K562 (cell line): ENCODE measurements at regions not wholly inside any gene's neighbourhood (a gene's known extent, or its start where the extent isn't known, plus 50 kb on each side); places are given as distances from the start of the nearest gene placed in this dataset.

Experiments
- BRF1 ChIP-seq: IDR thresholded peaks from 3 replicates; pipeline ENCODE4 v1.6.1; 2011; ENCODE audit warnings: borderline replicate concordance, mild to moderate bottlenecking; ENCODE audit not compliant: insufficient read length; ENCODE audit errors: extremely low read depth
- CREM ChIP-seq: IDR thresholded peaks from 2 replicates; pipeline ENCODE4 v1.6.1; 2014; ENCODE audit warnings: antibody characterized with exemption, low read depth
- CSDE1 ChIP-seq, 2 experiments: fragments of 450-650 bp; IDR thresholded peaks; 2 replicates each; pipeline ENCODE4 v1.6.1; 2016; ENCODE audit warnings: mild to moderate bottlenecking in 1 of 2
- POLR2H ChIP-seq: IDR thresholded peaks from 2 replicates; pipeline ENCODE4 v1.6.1; 2016; ENCODE audit warnings: missing genetic modification characterization, low read depth, mild to moderate bottlenecking, control low read depth, missing compliant biosample characterization, moderate library complexity
- PYGO2 ChIP-seq: fragments of 450-650 bp; IDR thresholded peaks from 2 replicates; pipeline ENCODE4 v1.6.1; 2016; ENCODE audit warnings: mild to moderate bottlenecking, missing genetic modification characterization, moderate library complexity, missing compliant biosample characterization
- RHOXF2B ChIP-seq: fragments of 250-450 bp; sonication (Bioruptor Pico); conservative IDR thresholded peaks from 2 replicates; pipeline ENCODE4 v1.5.1; 2021
- TF ChIP-seq, protein P1 (sequence below): fragments of 250-450 bp; sonication (Bioruptor Pico); IDR thresholded peaks from 2 replicates; pipeline ENCODE4 v1.4.0; 2020; ENCODE audit warnings: mild to moderate bottlenecking, moderate library complexity, borderline replicate concordance
- TF ChIP-seq, protein P2 (sequence below): fragments of 200-800 bp; sonication (Bioruptor generic); IDR thresholded peaks from 2 replicates; pipeline ENCODE4 v1.6.1; 2017; ENCODE audit warnings: missing genetic modification characterization, missing compliant biosample characterization
- TF ChIP-seq, protein P3 (sequence below): fragments of 450-650 bp; formaldehyde crosslinking; IDR thresholded peaks from 2 replicates; pipeline ENCODE4 v1.4.0; 2020; ENCODE audit warnings: mild to moderate bottlenecking, mixed read lengths
- TF ChIP-seq, protein P4 (sequence below), 2 experiments: fragments of 250-450 bp in 1 of 2; fragments of 450-650 bp in 1 of 2; sonication (Bioruptor Pico) in 1 of 2; IDR thresholded peaks; 2 replicates each; pipeline versions ENCODE4 v1.6.1 to v1.8.0; 2016 to 2021; ENCODE audit warnings: mild to moderate bottlenecking in 2 of 2, moderate library complexity in 2 of 2, missing compliant biosample characterization in 1 of 2, missing genetic modification characterization in 1 of 2

DNA sequence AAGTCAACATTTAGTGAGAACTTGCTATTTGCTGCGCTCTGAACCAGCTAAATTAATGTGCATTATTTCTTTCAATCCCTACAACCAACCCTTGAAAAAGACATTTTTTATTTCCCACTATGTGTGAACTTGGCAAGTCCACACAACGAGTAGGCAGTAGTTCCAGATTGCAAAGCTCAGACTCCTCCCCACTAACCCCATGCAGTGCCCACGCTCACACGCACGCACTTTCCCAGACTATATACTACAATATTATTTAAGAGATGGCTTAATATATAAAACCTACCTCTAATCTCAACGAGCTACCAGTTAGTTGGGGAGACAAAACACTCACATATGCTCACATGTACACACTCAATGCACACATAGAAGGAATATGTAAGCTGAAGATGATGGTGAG is 671.2 kb downstream of the LMO4 start (continued):
- TF ChIP-seq, protein P1, sequence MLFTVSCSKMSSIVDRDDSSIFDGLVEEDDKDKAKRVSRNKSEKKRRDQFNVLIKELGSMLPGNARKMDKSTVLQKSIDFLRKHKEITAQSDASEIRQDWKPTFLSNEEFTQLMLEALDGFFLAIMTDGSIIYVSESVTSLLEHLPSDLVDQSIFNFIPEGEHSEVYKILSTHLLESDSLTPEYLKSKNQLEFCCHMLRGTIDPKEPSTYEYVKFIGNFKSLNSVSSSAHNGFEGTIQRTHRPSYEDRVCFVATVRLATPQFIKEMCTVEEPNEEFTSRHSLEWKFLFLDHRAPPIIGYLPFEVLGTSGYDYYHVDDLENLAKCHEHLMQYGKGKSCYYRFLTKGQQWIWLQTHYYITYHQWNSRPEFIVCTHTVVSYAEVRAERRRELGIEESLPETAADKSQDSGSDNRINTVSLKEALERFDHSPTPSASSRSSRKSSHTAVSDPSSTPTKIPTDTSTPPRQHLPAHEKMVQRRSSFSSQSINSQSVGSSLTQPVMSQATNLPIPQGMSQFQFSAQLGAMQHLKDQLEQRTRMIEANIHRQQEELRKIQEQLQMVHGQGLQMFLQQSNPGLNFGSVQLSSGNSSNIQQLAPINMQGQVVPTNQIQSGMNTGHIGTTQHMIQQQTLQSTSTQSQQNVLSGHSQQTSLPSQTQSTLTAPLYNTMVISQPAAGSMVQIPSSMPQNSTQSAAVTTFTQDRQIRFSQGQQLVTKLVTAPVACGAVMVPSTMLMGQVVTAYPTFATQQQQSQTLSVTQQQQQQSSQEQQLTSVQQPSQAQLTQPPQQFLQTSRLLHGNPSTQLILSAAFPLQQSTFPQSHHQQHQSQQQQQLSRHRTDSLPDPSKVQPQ = no peak
- TF ChIP-seq RHOXF2B (no peak), BRF1 (no peak), CREM (no peak), PYGO2 (tag) (no peak), CSDE1 (IDR thresholded peaks at IDR 0.05) (no peak), POLR2H (tag) (no peak)
- TF ChIP-seq, protein P2, sequence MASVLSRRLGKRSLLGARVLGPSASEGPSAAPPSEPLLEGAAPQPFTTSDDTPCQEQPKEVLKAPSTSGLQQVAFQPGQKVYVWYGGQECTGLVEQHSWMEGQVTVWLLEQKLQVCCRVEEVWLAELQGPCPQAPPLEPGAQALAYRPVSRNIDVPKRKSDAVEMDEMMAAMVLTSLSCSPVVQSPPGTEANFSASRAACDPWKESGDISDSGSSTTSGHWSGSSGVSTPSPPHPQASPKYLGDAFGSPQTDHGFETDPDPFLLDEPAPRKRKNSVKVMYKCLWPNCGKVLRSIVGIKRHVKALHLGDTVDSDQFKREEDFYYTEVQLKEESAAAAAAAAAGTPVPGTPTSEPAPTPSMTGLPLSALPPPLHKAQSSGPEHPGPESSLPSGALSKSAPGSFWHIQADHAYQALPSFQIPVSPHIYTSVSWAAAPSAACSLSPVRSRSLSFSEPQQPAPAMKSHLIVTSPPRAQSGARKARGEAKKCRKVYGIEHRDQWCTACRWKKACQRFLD (CRISPR knock-in tag) = no peak
- TF ChIP-seq, protein P3, sequence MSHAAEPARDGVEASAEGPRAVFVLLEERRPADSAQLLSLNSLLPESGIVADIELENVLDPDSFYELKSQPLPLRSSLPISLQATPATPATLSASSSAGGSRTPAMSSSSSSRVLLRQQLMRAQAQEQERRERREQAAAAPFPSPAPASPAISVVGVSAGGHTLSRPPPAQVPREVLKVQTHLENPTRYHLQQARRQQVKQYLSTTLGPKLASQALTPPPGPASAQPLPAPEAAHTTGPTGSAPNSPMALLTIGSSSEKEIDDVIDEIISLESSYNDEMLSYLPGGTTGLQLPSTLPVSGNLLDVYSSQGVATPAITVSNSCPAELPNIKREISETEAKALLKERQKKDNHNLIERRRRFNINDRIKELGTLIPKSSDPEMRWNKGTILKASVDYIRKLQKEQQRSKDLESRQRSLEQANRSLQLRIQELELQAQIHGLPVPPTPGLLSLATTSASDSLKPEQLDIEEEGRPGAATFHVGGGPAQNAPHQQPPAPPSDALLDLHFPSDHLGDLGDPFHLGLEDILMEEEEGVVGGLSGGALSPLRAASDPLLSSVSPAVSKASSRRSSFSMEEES (CRISPR knock-in tag) = no peak
- TF ChIP-seq, protein P4, sequence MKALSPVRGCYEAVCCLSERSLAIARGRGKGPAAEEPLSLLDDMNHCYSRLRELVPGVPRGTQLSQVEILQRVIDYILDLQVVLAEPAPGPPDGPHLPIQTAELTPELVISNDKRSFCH (CRISPR knock-in tag; IDR thresholded peaks at IDR 0.05) = no peak
- TF ChIP-seq, protein P4 (tag; IDR thresholded peaks at IDR 0.05) = no peak
